Heart right ventricle (tissue), 16 donors: ENCODE measurements at regions not wholly inside any gene's neighbourhood (a gene's known extent, or its start where the extent isn't known, plus 50 kb on each side); places are given as distances from the start of the nearest gene placed in this dataset.

Source experiments
- ATAC-seq, 8 donors: fragments of 200-7000 bp; cut with Tn5 transposase; one replicate each; pipeline ENCODE4 v1.9.1; 2020; ENCODE audit warnings: mild to moderate bottlenecking in 8 of 8, moderate library complexity in 8 of 8, moderate number of reproducible peaks in 1 of 8
- DNase-seq, 2 donors: peaks; one replicate each; pipeline ENCODE4 v3.0.0-alpha.2; 2020
- H3K27ac ChIP-seq, 10 donors: fragments of 200-600 bp; sonication (generic) in 2 of 10; one replicate each; pipeline versions ENCODE4 v1.5.0 to v1.8.0; 2020 to 2022; ENCODE audit warnings: mild to moderate bottlenecking in 3 of 10
- H3K27me3 ChIP-seq, 7 donors: fragments of 200-600 bp; one replicate each; pipeline ENCODE4 v1.8.0; 2021 to 2022; ENCODE audit warnings: mild to moderate bottlenecking in 2 of 7
- H3K36me3 ChIP-seq, 9 donors: fragments of 200-600 bp; sonication (generic) in 1 of 9; one replicate each; pipeline versions ENCODE4 v1.5.0 to v1.8.0; 2020 to 2022; ENCODE audit warnings: mild to moderate bottlenecking in 2 of 9
- H3K4me1 ChIP-seq, 9 donors: fragments of 200-600 bp; sonication (generic) in 1 of 9; one replicate each; pipeline versions ENCODE4 v1.5.0 to v1.8.0; 2020 to 2022; ENCODE audit warnings: mild to moderate bottlenecking in 4 of 9
- H3K4me3 ChIP-seq, 10 donors: fragments of 200-600 bp; sonication (generic) in 2 of 10; one replicate each; pipeline versions ENCODE4 v1.5.0 to v1.8.0; 2020 to 2022; ENCODE audit warnings: mild to moderate bottlenecking in 7 of 10, moderate library complexity in 2 of 10
- H3K9me3 ChIP-seq, 11 donors: fragments of 200-600 bp in 10 of 11; sonication (generic) in 2 of 11; one replicate each; pipeline versions ENCODE4 v1.5.0 to v1.8.0; 2013 to 2022; ENCODE audit warnings: mild to moderate bottlenecking in 2 of 11, control low read depth in 1 of 11, moderate library complexity in 1 of 11
- WGBS, 2 donors: extraction: QIAGEN DNeasy Blood & Tissue Kit; methylation state at CpG; one replicate each; pipeline ENCODE4 v1.1.7; 2013; ENCODE audit warnings: inconsistent platforms in 1 of 2; 5-methylcytosine and 5-hydroxymethylcytosine counted together
- intact Hi-C, 10 donors: fragments of 100-400 bp; cut with DNase I; formaldehyde crosslinking; loops; one replicate each; pipeline versions ENCODE4 v1.11.1 to v1.14.2; 2022
- TF ChIP-seq, protein P1 (sequence below), 9 donors: fragments of 200-600 bp; sonication (generic) in 2 of 9; IDR thresholded peaks; one replicate each; pipeline versions ENCODE4 v1.5.0 to v1.8.0; 2021 to 2022; ENCODE audit warnings: antibody characterized with exemption in 9 of 9, mild to moderate bottlenecking in 5 of 9, moderate library complexity in 1 of 9
- donor health status: Arrhythmogenic right ventricular cardiomyopathy.
- donor health status: ischemic (EF 13 %, LVEDD 7.1; RV severe dilation, severe dysfunction).
- donor health status: healthy with polysubstance abuse.
- donor health status: DM: no; HTN: yes; CAD: no.
- donor health status: DM: no; HTN: no; CAD: no.
- donor health status: ischemic (EF 25% LVEDD 6.9; RV normal size, moderate dysfunction).
- donor health status: ischemic (EF 25% LVEDD 5.7; RV mildly dilated, moderate dysfunction).
- donor health status: healthy.
- donor health status: DM: yes; HTN: yes; CAD: no.
- donor health status: Ischemic cardiomyopathy.
- donor health status: ischemic (EF 35%, LVEDD 5.7; RV mildly dilated, moderate dysfunction).
- donor health status: nonischemic (EF 11% LVEDD 7.7; RV severe dilation, severe dysfunction).
- donor health status: DM: yes; HTN: yes; CAD: no.
- donor health status: PGD.
- donor health status: ischemic (EF 29% LVEDD 5.4; RV normal size, mild dysfunction).
- donor health status: nonischemic (EF 23%, LVEDD 6.1; RV moderate dilation, normal function).

DNA sequence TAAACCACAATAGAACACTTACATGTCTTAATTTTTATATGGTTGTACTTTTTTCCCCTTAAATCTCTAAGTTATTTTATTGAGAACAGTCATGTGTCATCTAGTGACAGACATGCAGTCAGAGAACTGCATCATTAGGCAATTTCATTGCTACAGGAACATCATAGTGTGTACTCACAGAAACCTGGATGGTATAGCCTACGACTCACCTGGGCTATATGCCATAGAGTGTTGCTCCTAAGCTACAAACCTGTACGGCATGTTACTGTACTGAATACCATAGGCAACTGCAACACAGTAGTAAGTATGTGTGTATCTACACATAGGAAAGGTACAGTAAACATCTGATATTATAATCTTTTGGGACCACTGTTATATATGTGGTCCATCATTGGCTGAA is 557.6 kb downstream of the PRKD1 start:
- intact Hi-C loops = no loop called here
- WGBS, 2 donors = 82 to 90% methylated on average over 2 of the region's 2 CpGs
- DNase-seq (no peak), ATAC-seq (no peak)
- peaks cover 0 to 15% (median 0%) of the 10 kb centered on the region in 11 donors for H3K9me3 ChIP-seq
- H3K27me3 ChIP-seq = no peaks in the 10 kb centered on the region
- TF ChIP-seq, protein P1, sequence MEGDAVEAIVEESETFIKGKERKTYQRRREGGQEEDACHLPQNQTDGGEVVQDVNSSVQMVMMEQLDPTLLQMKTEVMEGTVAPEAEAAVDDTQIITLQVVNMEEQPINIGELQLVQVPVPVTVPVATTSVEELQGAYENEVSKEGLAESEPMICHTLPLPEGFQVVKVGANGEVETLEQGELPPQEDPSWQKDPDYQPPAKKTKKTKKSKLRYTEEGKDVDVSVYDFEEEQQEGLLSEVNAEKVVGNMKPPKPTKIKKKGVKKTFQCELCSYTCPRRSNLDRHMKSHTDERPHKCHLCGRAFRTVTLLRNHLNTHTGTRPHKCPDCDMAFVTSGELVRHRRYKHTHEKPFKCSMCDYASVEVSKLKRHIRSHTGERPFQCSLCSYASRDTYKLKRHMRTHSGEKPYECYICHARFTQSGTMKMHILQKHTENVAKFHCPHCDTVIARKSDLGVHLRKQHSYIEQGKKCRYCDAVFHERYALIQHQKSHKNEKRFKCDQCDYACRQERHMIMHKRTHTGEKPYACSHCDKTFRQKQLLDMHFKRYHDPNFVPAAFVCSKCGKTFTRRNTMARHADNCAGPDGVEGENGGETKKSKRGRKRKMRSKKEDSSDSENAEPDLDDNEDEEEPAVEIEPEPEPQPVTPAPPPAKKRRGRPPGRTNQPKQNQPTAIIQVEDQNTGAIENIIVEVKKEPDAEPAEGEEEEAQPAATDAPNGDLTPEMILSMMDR (IDR thresholded peaks at IDR 0.05) = no peak
- no peak overlapping the region for H3K4me3 ChIP-seq
- H3K4me1 ChIP-seq = no peaks in the 10 kb centered on the region
- H3K27ac ChIP-seq = no peak overlapping the region
- no peaks in the 10 kb centered on the region for H3K36me3 ChIP-seq

DNA sequence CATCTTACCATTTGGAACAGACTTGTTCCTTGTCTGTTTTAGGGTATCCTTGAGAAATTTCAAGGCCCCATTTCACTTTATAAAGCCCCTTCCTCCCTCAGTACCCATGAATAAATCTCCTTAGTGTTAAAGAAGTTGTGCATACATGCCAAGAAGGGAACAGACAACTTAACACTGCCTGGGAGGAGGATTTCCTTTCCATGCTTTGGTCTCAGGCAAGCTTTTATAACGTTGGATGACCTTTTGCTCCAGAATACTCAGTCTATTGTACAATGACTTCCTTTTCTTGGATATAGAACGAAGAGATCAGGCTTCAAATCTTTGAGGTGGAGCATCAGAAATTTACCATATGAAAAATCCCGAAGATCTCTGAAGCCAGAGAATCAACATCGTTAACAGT is 551.4 kb downstream of the PRKD1 start:
- no peaks in the 10 kb centered on the region for H3K27me3 ChIP-seq
- intact Hi-C loops = no loop called here
- 44 to 56% methylated on average over 4 of the region's 4 CpGs for WGBS, 2 donors
- TF ChIP-seq, protein P1 (IDR thresholded peaks at IDR 0.05) = no peak
- no peaks in the 10 kb centered on the region for H3K36me3 ChIP-seq
- H3K27ac ChIP-seq = no peak overlapping the region
- H3K4me3 ChIP-seq = no peak overlapping the region
- no peak for DNase-seq
- no peak for ATAC-seq
- H3K9me3 ChIP-seq = no peaks in the 10 kb centered on the region
- no peaks in the 10 kb centered on the region for H3K4me1 ChIP-seq

- DNase-seq (no peak), ATAC-seq (no peak)
- no peaks in the 10 kb centered on the region for H3K9me3 ChIP-seq
- intact Hi-C loops = no loop called here
- no peaks in the 10 kb centered on the region for H3K36me3 ChIP-seq
- no peaks in the 10 kb centered on the region for H3K27me3 ChIP-seq
- TF ChIP-seq, protein P1 (IDR thresholded peaks at IDR 0.05) = no peak
- H3K27ac ChIP-seq = no peak overlapping the region
- no peak overlapping the region for H3K4me3 ChIP-seq
- H3K4me1 ChIP-seq = no peaks in the 10 kb centered on the region
- 89 to 91% methylated on average over 12 of the region's 12 CpGs for WGBS, 2 donors
These were observed 546.8 kb downstream of the PRKD1 start for GRCh38 chr14:29380826-29381225.

- TF ChIP-seq, protein P1 (IDR thresholded peaks at IDR 0.05) = no peak
- Histone ChIP-seq H3K36me3 (no peaks in the 10 kb centered on the region), H3K4me1 (no peaks in the 10 kb centered on the region), H3K4me3 (no peak overlapping the region), H3K27me3 (peaks cover 0 to 7% (median 0%) of the 10 kb centered on the region in 7 donors), H3K9me3 (no peaks in the 10 kb centered on the region), H3K27ac (no peak overlapping the region)
- WGBS, 2 donors = 69 to 77% methylated on average over 2 of the region's 2 CpGs
- intact Hi-C loops = no loop called here
- DNase-seq (no peak), ATAC-seq (no peak)
These were observed 539.1 kb downstream of the PRKD1 start for GRCh38 chr14:29388571-29388970.
